ENCODE measurements at regions not wholly inside any gene's neighbourhood (a gene's known extent, or its start where the extent isn't known, plus 50 kb on each side); places are given as distances from the start of the nearest gene placed in this dataset.
"Not testable (repeated sequence)": the region's sequence is repeated elsewhere in the genome, so short reads cannot be mapped to it uniquely, and the experiment has no call there.

DNA sequence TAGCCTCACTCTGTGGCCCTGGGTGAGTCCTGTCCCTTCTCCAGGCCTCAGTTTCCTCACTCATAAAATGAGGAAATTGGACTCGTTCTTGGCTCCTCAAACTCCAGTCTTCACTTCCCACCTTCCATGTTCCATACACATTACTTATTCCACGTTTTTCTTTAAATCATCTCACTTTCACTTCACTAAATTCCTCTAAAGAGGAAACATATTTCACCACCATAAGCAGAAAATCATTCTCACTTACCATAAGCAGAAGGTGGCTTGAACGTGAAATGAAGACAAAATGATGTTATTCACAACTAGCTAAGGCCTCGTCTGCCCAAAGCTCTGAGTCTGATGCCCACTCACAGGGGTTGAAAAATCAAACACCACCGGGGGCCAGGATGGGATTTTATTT, 278.3 kb downstream of the ADGRD1 start:
- no peak overlapping the region for H3K4me3 ChIP-seq (ENCODE audit: low read depth, low read length)
- no peak for FAIRE-seq
- H3K27me3 ChIP-seq (ENCODE audit: control insufficient read depth, insufficient read depth, low read length) = no peaks in the 10 kb centered on the region

DNA sequence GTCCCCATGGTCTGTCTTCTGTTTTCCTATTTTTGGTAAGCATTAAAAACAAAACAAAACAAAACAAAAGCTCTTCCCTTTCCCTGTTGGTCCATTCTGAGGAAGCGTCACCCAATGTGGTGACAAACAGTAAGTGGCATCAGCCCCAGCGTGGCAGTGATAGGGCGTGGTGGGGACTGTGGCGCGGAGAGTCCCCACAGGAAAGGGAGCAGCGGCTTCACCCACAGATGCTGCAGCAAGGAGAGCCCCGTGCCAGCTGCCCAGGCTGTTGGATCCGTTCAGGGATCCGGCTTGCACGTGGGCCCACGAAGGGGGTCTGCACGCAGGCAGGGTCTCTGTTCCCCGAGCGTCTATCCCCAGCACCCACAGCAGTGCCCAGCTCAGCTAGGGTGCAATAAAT, 279.2 kb downstream of the ADGRD1 start:
- H3K4me3 ChIP-seq (ENCODE audit: low read depth, low read length); H3K36me3 ChIP-seq (ENCODE audit: control insufficient read depth, insufficient read depth, low read length); H3K27me3 ChIP-seq (ENCODE audit: control insufficient read depth, insufficient read depth, low read length); DNase-seq (ENCODE audit: low read depth); FAIRE-seq: not testable (repeated sequence)

More for the DNA sequence above, 278.3 kb downstream of the ADGRD1 start:
- no peak for DNase-seq (ENCODE audit: low read depth)
- no peaks in the 10 kb centered on the region for H3K36me3 ChIP-seq (ENCODE audit: control insufficient read depth, insufficient read depth, low read length)
- TF ChIP-seq, protein P1, sequence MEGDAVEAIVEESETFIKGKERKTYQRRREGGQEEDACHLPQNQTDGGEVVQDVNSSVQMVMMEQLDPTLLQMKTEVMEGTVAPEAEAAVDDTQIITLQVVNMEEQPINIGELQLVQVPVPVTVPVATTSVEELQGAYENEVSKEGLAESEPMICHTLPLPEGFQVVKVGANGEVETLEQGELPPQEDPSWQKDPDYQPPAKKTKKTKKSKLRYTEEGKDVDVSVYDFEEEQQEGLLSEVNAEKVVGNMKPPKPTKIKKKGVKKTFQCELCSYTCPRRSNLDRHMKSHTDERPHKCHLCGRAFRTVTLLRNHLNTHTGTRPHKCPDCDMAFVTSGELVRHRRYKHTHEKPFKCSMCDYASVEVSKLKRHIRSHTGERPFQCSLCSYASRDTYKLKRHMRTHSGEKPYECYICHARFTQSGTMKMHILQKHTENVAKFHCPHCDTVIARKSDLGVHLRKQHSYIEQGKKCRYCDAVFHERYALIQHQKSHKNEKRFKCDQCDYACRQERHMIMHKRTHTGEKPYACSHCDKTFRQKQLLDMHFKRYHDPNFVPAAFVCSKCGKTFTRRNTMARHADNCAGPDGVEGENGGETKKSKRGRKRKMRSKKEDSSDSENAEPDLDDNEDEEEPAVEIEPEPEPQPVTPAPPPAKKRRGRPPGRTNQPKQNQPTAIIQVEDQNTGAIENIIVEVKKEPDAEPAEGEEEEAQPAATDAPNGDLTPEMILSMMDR (IDR thresholded peaks at IDR 0.05; ENCODE audit: insufficient read depth, low read length, severe bottlenecking) = no peak

DNA sequence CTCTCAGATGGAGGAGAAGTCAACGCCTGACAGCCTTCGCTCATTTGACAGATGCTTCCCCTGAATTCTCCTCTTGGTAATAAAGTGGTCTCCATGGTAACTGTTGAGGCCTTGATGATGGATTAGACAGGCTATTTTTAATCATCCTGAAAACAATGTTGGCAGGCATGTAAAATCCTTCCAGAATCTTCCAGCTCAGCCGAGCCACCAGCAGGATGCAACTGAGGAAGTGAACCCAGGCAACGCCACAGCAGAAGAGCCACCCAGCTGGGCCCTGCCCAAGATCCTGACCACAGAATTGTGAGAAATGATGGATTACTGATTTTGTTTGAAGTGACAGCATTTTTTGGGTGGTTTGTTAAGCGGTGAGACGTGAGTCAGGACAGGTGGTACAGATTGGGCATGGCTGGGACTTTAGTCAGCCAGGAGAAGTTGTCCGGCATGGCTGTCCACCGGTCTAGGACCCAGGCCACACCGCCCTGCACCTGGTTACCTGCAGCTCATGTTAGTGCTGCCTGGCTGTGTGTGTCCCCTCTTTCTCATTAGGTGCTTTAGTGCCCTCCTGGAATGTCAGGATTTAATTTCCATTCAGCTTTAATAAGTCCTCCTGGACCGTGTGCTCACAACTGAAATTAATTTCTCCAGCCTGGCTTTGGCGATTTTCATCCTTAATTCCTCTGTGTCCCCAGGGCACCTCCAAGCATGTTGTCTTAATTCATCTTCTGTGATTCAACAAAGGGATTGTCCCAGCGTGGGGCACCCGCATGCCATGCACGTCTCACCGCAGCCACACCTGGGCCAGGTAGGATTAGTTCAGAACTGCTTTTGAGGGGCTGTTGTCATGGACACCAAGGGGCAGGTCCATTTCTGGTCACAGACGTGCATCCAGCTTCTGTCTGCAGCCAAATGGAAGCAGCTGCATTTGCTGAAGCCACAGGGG, 280.4 kb downstream of the ADGRD1 start:
- FAIRE-seq = peak; percentile 43
- not testable (repeated sequence) for H3K4me3 ChIP-seq (ENCODE audit: low read depth, low read length); H3K27me3 ChIP-seq (ENCODE audit: control insufficient read depth, insufficient read depth, low read length); H3K36me3 ChIP-seq (ENCODE audit: control insufficient read depth, insufficient read depth, low read length)
- DNase-seq (ENCODE audit: low read depth) = peak; percentile 6

DNA sequence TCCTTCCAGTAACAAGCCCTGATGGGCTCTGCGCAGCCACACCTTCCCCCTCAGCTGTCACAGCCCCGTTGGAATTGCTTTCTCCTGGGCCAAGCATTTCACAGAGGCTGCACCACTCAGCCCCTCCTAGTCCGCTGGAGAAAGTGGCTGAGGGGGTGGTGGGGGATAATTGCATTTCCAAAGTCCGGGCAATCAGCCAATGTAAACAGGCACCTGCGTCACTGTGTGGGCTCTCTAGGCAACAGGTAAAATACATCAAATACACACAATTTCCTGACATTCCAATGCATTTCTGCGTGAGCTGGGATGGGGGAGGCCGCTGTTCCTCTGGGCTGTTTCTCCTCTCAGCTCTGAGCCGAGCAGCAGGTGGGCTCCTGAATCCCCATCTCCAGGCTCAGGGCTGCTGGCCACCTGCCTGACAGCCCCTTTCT, 281.1 kb downstream of the ADGRD1 start:
- not testable (repeated sequence) for H3K27me3 ChIP-seq (ENCODE audit: control insufficient read depth, insufficient read depth, low read length); H3K4me3 ChIP-seq (ENCODE audit: low read depth, low read length); DNase-seq (ENCODE audit: low read depth); H3K36me3 ChIP-seq (ENCODE audit: control insufficient read depth, insufficient read depth, low read length)
- FAIRE-seq = peak; percentile 36

DNA sequence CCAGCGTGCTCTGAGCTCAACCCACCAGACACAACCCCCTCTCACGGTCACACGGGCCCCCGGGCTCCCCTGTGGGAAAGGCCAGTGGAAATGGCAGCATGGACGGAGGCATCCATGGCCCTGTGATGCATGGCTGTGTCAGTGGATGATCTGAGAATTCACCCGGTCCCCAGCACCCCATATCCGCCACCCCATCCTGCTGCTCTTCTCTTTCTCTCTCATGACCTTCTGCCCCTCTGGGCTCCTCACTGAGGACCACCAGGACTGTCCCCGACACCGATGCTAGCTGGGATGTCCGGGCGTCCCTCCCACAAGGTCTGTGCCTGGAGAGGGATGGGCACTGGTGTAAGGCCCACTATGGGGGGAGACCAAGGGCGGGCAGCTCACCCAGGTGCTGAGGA, 282.2 kb downstream of the ADGRD1 start:
- Histone ChIP-seq H3K4me3 (ENCODE audit: low read depth, low read length) (no peak overlapping the region), H3K36me3 (ENCODE audit: control insufficient read depth, insufficient read depth, low read length) (no peaks in the 10 kb centered on the region), H3K27me3 (ENCODE audit: control insufficient read depth, insufficient read depth, low read length) (no peaks in the 10 kb centered on the region)
- FAIRE-seq (no peak), DNase-seq (ENCODE audit: low read depth) (no peak)
- TF ChIP-seq, protein P1 (IDR thresholded peaks at IDR 0.05; ENCODE audit: insufficient read depth, low read length, severe bottlenecking) = no peak

DNA sequence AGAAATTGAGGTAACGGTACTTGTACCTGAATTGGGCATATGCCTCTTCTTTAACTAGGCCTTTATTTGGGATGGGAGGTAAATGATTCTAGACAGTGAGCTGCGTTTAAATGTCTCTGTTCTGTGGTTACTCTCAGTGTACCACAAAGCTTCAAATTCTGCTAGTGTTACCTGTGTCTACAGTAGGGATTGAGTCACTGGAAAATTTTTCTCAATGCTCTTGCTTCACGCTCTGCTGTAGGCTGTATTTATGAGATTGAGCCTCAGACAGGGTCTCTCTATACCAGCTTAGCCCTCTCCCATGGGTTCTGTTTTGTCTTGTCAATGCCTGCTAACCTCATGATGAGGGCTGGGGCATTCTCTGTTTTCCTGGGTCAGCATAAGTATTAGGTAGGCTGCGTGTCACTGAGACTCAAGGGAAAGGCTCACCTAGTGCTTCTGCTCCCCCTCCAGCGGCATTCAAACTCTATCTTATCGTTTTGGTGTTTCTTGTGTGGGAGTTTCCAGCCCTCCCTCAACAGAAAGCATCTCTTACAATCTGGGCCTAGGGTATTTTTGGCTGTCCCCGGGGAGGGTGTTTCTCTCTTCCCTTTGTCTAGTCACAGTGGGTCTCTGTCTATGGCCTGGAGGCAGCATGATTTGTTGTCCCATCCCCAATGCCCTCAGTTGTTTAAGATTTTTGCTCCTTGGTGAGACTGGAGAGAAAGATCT, 285.8 kb downstream of the ADGRD1 start:
- H3K36me3 ChIP-seq (ENCODE audit: control insufficient read depth, insufficient read depth, low read length) = no peaks in the 10 kb centered on the region
- no peak overlapping the region for H3K4me3 ChIP-seq (ENCODE audit: low read depth, low read length)
- TF ChIP-seq, protein P1 (IDR thresholded peaks at IDR 0.05; ENCODE audit: insufficient read depth, low read length, severe bottlenecking) = no peak
- FAIRE-seq (no peak), DNase-seq (ENCODE audit: low read depth) (no peak)
- H3K27me3 ChIP-seq (ENCODE audit: control insufficient read depth, insufficient read depth, low read length) = no peaks in the 10 kb centered on the region

DNA sequence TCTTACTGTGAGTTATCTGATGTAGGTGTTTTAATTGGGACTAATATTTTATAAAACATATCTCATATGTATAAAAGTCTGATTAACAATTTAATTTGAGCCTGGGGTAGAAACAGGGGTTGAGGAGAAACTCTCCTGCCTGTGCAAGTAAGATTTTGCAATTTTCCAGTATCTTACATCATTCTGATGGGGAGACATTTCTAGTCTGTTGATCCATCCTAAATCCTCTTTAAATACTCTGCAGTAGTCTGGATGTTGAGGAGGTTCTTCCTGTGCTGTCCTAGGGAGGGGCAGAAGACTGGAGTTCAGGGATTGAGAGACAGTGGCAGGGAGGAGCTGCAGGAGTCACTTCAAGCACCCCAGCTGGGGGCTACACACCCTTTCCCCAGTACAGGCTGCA, 287.8 kb downstream of the ADGRD1 start:
- Histone ChIP-seq H3K36me3 (ENCODE audit: control insufficient read depth, insufficient read depth, low read length) (no peaks in the 10 kb centered on the region), H3K4me3 (ENCODE audit: low read depth, low read length) (no peak overlapping the region), H3K27me3 (ENCODE audit: control insufficient read depth, insufficient read depth, low read length) (no peaks in the 10 kb centered on the region)
- no peak for FAIRE-seq
- TF ChIP-seq, protein P1 (IDR thresholded peaks at IDR 0.05; ENCODE audit: insufficient read depth, low read length, severe bottlenecking) = no peak
- no peak for DNase-seq (ENCODE audit: low read depth)
